ENCODE measurements at regions not wholly inside any gene's neighbourhood (a gene's known extent, or its start where the extent isn't known, plus 50 kb on each side); places are given as distances from the start of the nearest gene placed in this dataset.

- TF ChIP-seq CTCF (IDR thresholded peaks at IDR 0.05) = no peak
- no peak for TF ChIP-seq POLR2A (IDR thresholded peaks at IDR 0.05)
Measured at GRCh38 chr4:43337707-43338106, 445.2 kb downstream of the GRXCR1 start.
